Vagina (tissue), 2 donors: ENCODE measurements at regions not wholly inside any gene's neighbourhood (a gene's known extent, or its start where the extent isn't known, plus 50 kb on each side); places are given as distances from the start of the nearest gene placed in this dataset.

ENCODE experiments used
- DNase-seq, 2 donors: peaks; one replicate each; pipeline ENCODE4 v3.0.0-alpha.2; 2017; ENCODE audit errors: extremely low spot score in 2 of 2
- H3K27ac ChIP-seq: fragments of 200-600 bp; sonication (generic); one replicate; pipeline ENCODE4 v1.5.1; 2019
- H3K27me3 ChIP-seq: fragments of 200-600 bp; sonication (generic); one replicate; pipeline ENCODE4 v1.5.1; 2019
- H3K36me3 ChIP-seq, 2 donors: fragments of 200-600 bp; sonication (generic); one replicate each; pipeline ENCODE4 v1.5.1; 2017 to 2019
- H3K4me1 ChIP-seq: fragments of 200-600 bp; sonication (generic); one replicate; pipeline ENCODE4 v1.5.1; 2019
- H3K4me3 ChIP-seq, 2 donors: fragments of 200-600 bp; sonication (generic); 1 replicate in 1 of 2; 2 replicates in 1 of 2; pipeline ENCODE4 v1.5.1; 2016 to 2019
- H3K9me3 ChIP-seq: fragments of 200-600 bp; sonication (generic); one replicate; pipeline ENCODE4 v1.5.1; 2019
- CTCF ChIP-seq, 3 experiments: fragments of 450-650 bp in 2 of 3; fragments of 200-600 bp in 1 of 3; sonication (generic) in 1 of 3; IDR thresholded peaks; one replicate each; pipeline ENCODE4 v1.5.1; 2017 to 2019; ENCODE audit warnings: antibody characterized with exemption in 3 of 3, mild to moderate bottlenecking in 2 of 3, moderate library complexity in 2 of 3
- POLR2A ChIP-seq, 2 donors: fragments of 450-650 bp; IDR thresholded peaks; one replicate each; pipeline ENCODE4 v1.6.1; 2017; ENCODE audit warnings: antibody characterized with exemption in 2 of 2, mild to moderate bottlenecking in 2 of 2, moderate library complexity in 2 of 2
- POLR2AphosphoS5 ChIP-seq, 2 donors: sonication (generic); formaldehyde crosslinking; IDR thresholded peaks; one replicate each; pipeline ENCODE4 v1.9.0; 2017; ENCODE audit warnings: antibody characterized with exemption in 2 of 2, mild to moderate bottlenecking in 2 of 2, low read depth in 1 of 2; ENCODE audit not compliant: insufficient read depth in 1 of 2
- intact Hi-C: fragments of 100-400 bp; cut with DNase I; formaldehyde crosslinking; loops from one replicate; pipeline ENCODE4 v1.15.1; 2023

DNA sequence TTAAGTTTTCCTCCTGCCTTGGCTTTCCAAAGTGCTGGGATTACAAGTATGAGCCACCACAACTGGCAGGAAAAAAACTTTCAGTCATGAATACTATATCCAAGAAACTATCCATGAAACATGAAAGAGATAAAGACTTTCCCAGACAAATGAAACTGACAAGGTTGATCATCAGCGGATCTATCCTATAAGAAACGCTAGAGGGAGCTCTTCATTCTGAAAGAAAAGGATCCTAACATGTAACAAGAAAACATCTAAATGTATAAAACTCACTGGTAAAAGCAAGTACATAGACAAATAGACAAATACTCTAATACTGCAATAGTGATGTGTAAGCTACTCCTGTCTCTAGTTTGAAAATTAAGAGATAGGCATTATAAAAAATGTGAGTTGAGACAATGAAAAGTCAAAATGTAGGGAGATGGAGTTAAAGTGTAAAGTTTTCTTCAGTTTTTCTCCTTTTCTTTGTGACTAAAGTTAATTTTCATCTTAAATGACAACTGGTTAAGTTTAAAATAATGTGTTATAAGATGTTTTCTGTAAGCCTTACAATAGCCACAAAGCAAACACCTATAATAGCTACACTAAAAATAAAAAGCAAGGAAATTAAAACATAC lies 79.6 kb upstream of the TEKT1 start:
- Histone ChIP-seq H3K36me3 (no peaks in the 10 kb centered on the region), H3K9me3 (no peaks in the 10 kb centered on the region), H3K4me1 (peaks cover 9% of the 10 kb centered on the region), H3K27ac (no peak overlapping the region), H3K4me3 (no peak overlapping the region), H3K27me3 (no peaks in the 10 kb centered on the region)
- intact Hi-C loops: no loop called here
- TF ChIP-seq CTCF (IDR thresholded peaks at IDR 0.05): peak in 2 of 3 experiments; percentile 13 to 40
- no peak for TF ChIP-seq POLR2AphosphoS5 (IDR thresholded peaks at IDR 0.05; ENCODE audit: insufficient read depth in 1 of 2, low read depth in 1 of 2)
- no peak for DNase-seq

- TF ChIP-seq POLR2AphosphoS5 (IDR thresholded peaks at IDR 0.05; ENCODE audit: insufficient read depth in 1 of 2, low read depth in 1 of 2): no peak
- TF ChIP-seq POLR2A (IDR thresholded peaks at IDR 0.05): no peak
- TF ChIP-seq CTCF (IDR thresholded peaks at IDR 0.05): no peak
- Histone ChIP-seq H3K27me3 (no peaks in the 10 kb centered on the region), H3K4me1 (peaks cover 9% of the 10 kb centered on the region), H3K27ac (no peak overlapping the region), H3K36me3 (no peaks in the 10 kb centered on the region), H3K4me3 (no peak overlapping the region), H3K9me3 (no peaks in the 10 kb centered on the region)
- DNase-seq: no peak
- intact Hi-C loops: no loop called here
Observed at GRCh38 chr17:6912110-6913051, 80.9 kb upstream of the TEKT1 start.

DNA sequence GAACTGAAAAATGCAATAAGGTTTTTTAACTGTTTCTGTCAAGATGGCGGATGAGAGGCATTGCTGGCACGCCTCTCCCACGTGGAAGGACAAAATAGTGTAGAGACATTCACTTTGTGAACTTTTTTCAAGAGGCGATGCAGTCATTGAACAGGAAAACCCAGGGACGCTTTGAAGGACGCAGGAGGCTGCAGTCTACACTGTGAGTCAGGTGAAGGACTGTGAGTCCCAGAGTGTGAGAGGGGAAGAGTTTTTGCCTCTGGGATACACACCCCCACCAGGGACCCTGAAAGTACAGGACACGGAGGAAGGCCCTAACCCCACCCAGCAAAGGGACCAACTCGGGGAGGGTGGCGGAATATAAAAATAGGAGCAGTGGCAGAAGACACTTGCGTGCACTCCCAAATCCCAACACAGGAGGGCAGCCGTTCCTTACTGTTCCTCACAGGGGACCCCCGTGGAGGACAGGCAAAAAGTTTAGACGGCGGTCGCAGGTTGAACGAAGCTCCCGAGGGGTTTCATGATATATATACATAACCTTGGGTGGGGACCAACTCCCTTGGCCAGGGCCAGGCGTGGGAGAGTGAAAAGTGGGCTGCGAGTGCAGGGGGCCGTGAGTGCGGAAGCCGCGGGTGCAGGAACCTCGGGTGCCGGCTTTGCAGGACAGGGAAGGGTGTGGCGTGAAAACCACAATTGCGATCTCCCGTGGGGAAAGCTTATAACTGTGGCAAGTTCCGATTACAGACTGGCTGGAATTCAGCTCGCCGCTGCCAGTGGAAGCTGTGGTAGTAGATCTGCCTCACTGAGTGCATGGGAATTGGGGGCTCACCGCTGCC lies 82.0 kb upstream of the ALOX12 start:
- DNase-seq: no peak
- TF ChIP-seq POLR2AphosphoS5 (IDR thresholded peaks at IDR 0.05; ENCODE audit: insufficient read depth in 1 of 2, low read depth in 1 of 2) (no peak), CTCF (IDR thresholded peaks at IDR 0.05) (peak; percentile 65 to 84 (median 68)), POLR2A (IDR thresholded peaks at IDR 0.05) (no peak)
- intact Hi-C loops: loop anchor here (2.0 kb wide), 1 partner anchor 91 kb away; no protein-coding TSS in a partner anchor
- H3K4me1 ChIP-seq: peaks cover 9% of the 10 kb centered on the region
- no peak overlapping the region for H3K27ac ChIP-seq
- H3K36me3 ChIP-seq: no peaks in the 10 kb centered on the region
- H3K27me3 ChIP-seq: no peaks in the 10 kb centered on the region
- H3K9me3 ChIP-seq: no peaks in the 10 kb centered on the region
- peak overlapping the region; percentile 19 to 20 for H3K4me3 ChIP-seq

DNA sequence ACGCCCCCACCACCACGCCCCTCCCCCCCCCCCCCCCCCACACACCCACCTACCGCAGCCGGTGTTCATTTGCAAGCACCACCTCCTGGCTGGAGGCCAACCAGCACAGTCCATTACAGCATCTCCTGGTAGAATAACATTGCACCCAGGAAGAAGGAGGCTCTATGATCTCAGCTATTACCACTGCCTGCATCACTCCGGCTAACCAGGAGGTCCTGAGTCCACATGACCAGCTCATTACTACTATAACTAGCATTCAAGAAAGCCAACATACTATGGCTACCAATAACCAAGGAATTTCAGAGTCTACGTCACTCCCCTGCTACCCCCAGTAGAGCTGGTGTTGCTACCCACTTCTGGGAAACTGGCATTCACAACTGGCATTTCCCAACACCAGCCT lies 81.1 kb upstream of the ALOX12 start:
- H3K9me3 ChIP-seq: no peaks in the 10 kb centered on the region
- H3K27ac ChIP-seq: no peak overlapping the region
- no peak for DNase-seq
- peaks cover 9% of the 10 kb centered on the region for H3K4me1 ChIP-seq
- no peaks in the 10 kb centered on the region for H3K27me3 ChIP-seq
- H3K36me3 ChIP-seq: no peaks in the 10 kb centered on the region
- H3K4me3 ChIP-seq: no peak overlapping the region
- no peak for TF ChIP-seq POLR2AphosphoS5 (IDR thresholded peaks at IDR 0.05; ENCODE audit: insufficient read depth in 1 of 2, low read depth in 1 of 2)
- TF ChIP-seq POLR2A (IDR thresholded peaks at IDR 0.05): no peak
- TF ChIP-seq CTCF (IDR thresholded peaks at IDR 0.05): no peak
- intact Hi-C loops: loop anchor here (2.0 kb wide), 1 partner anchor 90 kb away; no protein-coding TSS in a partner anchor
